OCI-LY7 (cell line): ENCODE measurements at regions not wholly inside any gene's neighbourhood (a gene's known extent, or its start where the extent isn't known, plus 50 kb on each side); places are given as distances from the start of the nearest gene placed in this dataset.

ENCODE experiments used
- BruUV-seq: library from RNA; stranded (reverse); fragments of 400-500 nt; replicated peaks from 2 replicates; lab custom pipeline; 2021; lab: Mats Ljungman, UMichigan
- CTCF ChIA-PET: fragments of 300-600 bp; sonication (Branson Sonifier 250); formaldehyde crosslinking; loops from one replicate; lab custom pipeline; 2022; ENCODE audit warnings: antibody characterized with exemption; ENCODE audit not compliant: unreplicated experiment; lab: Charles Lee
- POLR2A ChIA-PET: fragments of 300-600 bp; sonication (Branson Sonifier 250); formaldehyde crosslinking; loops from one replicate; lab custom pipeline; 2022; ENCODE audit warnings: antibody characterized with exemption; lab: Charles Lee
- DNase-seq: peaks from one replicate; pipeline ENCODE4 v3.0.0-alpha.2; 2015; ENCODE audit warnings: low spot score
- H2AFZ ChIP-seq: fragments of 200-600 bp; sonication (generic), shearing (Covaris generic); 2 replicates; pipeline ENCODE4 v1.6.1; 2014; ENCODE audit warnings: mild to moderate bottlenecking, antibody characterized with exemption, low read length, moderate library complexity
- H3K27ac ChIP-seq: fragments of 200-600 bp; sonication (generic); 2 replicates; pipeline ENCODE4 v1.5.1; 2014; ENCODE audit warnings: mixed run types, low read depth, mild to moderate bottlenecking, moderate library complexity, low read length, inconsistent platforms; ENCODE audit not compliant: poor library complexity, severe bottlenecking
- H3K36me3 ChIP-seq: fragments of 200-600 bp; sonication (generic); 2 replicates; pipeline ENCODE4 v1.6.1; 2014; ENCODE audit warnings: mild to moderate bottlenecking, antibody characterized with exemption, low read length, moderate library complexity, mixed read lengths; ENCODE audit not compliant: insufficient read depth
- H3K4me1 ChIP-seq: fragments of 200-600 bp; sonication (generic); 2 replicates; pipeline ENCODE4 v1.5.1; 2014; ENCODE audit warnings: mild to moderate bottlenecking, low read length; ENCODE audit not compliant: insufficient read depth, poor library complexity, severe bottlenecking
- H3K4me2 ChIP-seq: fragments of 200-600 bp; sonication (generic); 2 replicates; pipeline ENCODE4 v1.6.1; 2014; ENCODE audit warnings: mild to moderate bottlenecking, low read length
- H3K4me3 ChIP-seq: fragments of 200-600 bp; sonication (generic); 2 replicates; pipeline ENCODE4 v1.5.1; 2014; ENCODE audit warnings: mild to moderate bottlenecking, low read depth, low read length; ENCODE audit not compliant: poor library complexity, severe bottlenecking
- H3K79me2 ChIP-seq: fragments of 200-600 bp; sonication (generic); 2 replicates; pipeline ENCODE4 v1.6.1; 2016; ENCODE audit warnings: low read depth, mild to moderate bottlenecking, low read length, moderate library complexity, mixed read lengths; ENCODE audit not compliant: insufficient read depth
- H3K9me2 ChIP-seq: fragments of 200-600 bp; sonication (generic); 2 replicates; pipeline ENCODE4 v1.6.1; 2016; ENCODE audit warnings: mild to moderate bottlenecking, low read length, mixed read lengths; ENCODE audit not compliant: insufficient read depth
- H3K9me3 ChIP-seq: fragments of 200-600 bp; sonication (generic); 2 replicates; pipeline ENCODE4 v1.6.1; 2014; ENCODE audit warnings: mild to moderate bottlenecking, mixed run types, low read length, mixed read lengths
- H4K20me1 ChIP-seq: fragments of 200-600 bp; sonication (generic); 2 replicates; pipeline ENCODE4 v1.6.1; 2014; ENCODE audit warnings: mild to moderate bottlenecking, antibody characterized with exemption, low read length, moderate library complexity, mixed read lengths; ENCODE audit not compliant: insufficient read depth
- CTCF ChIP-seq: fragments of 200-600 bp; sonication (generic); conservative IDR thresholded peaks from 2 replicates; pipeline ENCODE4 v1.5.1; 2014; ENCODE audit warnings: mild to moderate bottlenecking, antibody characterized with exemption, low read length, moderate library complexity, mixed read lengths
- EZH2phosphoT487 ChIP-seq: fragments of 200-600 bp; sonication (generic); IDR thresholded peaks from 2 replicates; pipeline ENCODE4 v1.6.1; 2018; ENCODE audit warnings: low read depth, borderline replicate concordance, mild to moderate bottlenecking, mixed run types, antibody characterized with exemption, low read length, moderate library complexity, mixed read lengths
- intact Hi-C: fragments of 100-400 bp; cut with micrococcal nuclease; formaldehyde crosslinking; loops from one replicate; pipeline ENCODE4 v1.10.0; 2022; ENCODE audit not compliant: unreplicated experiment

- TF ChIP-seq EZH2phosphoT487 (no peak), CTCF (no peak)
- POLR2A ChIA-PET, result interaction anchor here (0.7 kb wide), 1 partner anchor 83 kb away, joined by 3 read pairs; no protein-coding TSS in a partner anchor
Observed at GRCh38 chr2:150271952-150272802, 215.3 kb downstream of the RND3 start.

GRCh38 chr2:150267651-150268415, 219.6 kb downstream of the RND3 start:
- intact Hi-C loops, result no loop called here
- H3K9me2 ChIP-seq, result no peaks in the 10 kb centered on the region
- no peak overlapping the region for H3K4me3 ChIP-seq
- TF ChIP-seq EZH2phosphoT487 (no peak), CTCF (no peak)
- no peak for DNase-seq
- ChIA-PET CTCF (no interaction called here), POLR2A (no interaction called here)
- H2AFZ ChIP-seq, result no peak overlapping the region
- no peaks in the 10 kb centered on the region for H4K20me1 ChIP-seq
- no peak overlapping the region for H3K27ac ChIP-seq
- H3K9me3 ChIP-seq, result no peaks in the 10 kb centered on the region
- H3K36me3 ChIP-seq, result no peaks in the 10 kb centered on the region
- no peak overlapping the region for H3K4me2 ChIP-seq
- BruUV-seq, result no TSS peak
- H3K4me1 ChIP-seq, result no peaks in the 10 kb centered on the region
- H3K79me2 ChIP-seq, result no peaks in the 10 kb centered on the region

More at GRCh38 chr2:150271952-150272802, 215.3 kb downstream of the RND3 start:
- DNase-seq, result no peak
- Histone ChIP-seq H3K9me3 (no peaks in the 10 kb centered on the region), H3K4me1 (no peaks in the 10 kb centered on the region), H3K4me3 (no peak overlapping the region), H3K36me3 (no peaks in the 10 kb centered on the region), H3K27ac (no peak overlapping the region), H3K4me2 (no peak overlapping the region), H3K9me2 (no peaks in the 10 kb centered on the region), H4K20me1 (no peaks in the 10 kb centered on the region), H2AFZ (no peak overlapping the region), H3K79me2 (no peaks in the 10 kb centered on the region)
- no TSS peak for BruUV-seq
- CTCF ChIA-PET, result no interaction called here
- intact Hi-C loops, result no loop called here
